ENCODE measurements at regions not wholly inside any gene's neighbourhood (a gene's known extent, or its start where the extent isn't known, plus 50 kb on each side); places are given as distances from the start of the nearest gene placed in this dataset.
"Not testable (repeated sequence)": the region's sequence is repeated elsewhere in the genome, so short reads cannot be mapped to it uniquely, and the experiment has no call there.

GRCh38 chr12:59396919-59397318 is 198.9 kb upstream of the SLC16A7 start:
- H3K36me3 Mint-ChIP-seq, result no peaks in the 10 kb centered on the region

GRCh38 chr12:59396519-59396918 is 199.3 kb upstream of the SLC16A7 start:
- no peak overlapping the region for H3K4me3 Mint-ChIP-seq
- peaks cover 7% of the 10 kb centered on the region for H3K27me3 Mint-ChIP-seq
- no peaks in the 10 kb centered on the region for H3K36me3 Mint-ChIP-seq
- peaks cover 7% of the 10 kb centered on the region for H3K9me3 Mint-ChIP-seq
- no peaks in the 10 kb centered on the region for H3K4me1 Mint-ChIP-seq (ENCODE audit: unreplicated experiment)
- no peak for DNase-seq (ENCODE audit: extremely low spot score, unreplicated experiment)
- no peak overlapping the region for H3K27ac Mint-ChIP-seq
- no peak for TF ChIP-seq CTCF (conservative IDR thresholded peaks at IDR 0.05)

More at GRCh38 chr12:59396919-59397318, 198.9 kb upstream of the SLC16A7 start:
- Mint-ChIP-seq H3K9me3 (peaks cover 7% of the 10 kb centered on the region), H3K27me3 (peaks cover 7% of the 10 kb centered on the region), H3K4me1 (ENCODE audit: unreplicated experiment) (no peaks in the 10 kb centered on the region), H3K4me3 (no peak overlapping the region), H3K27ac (no peak overlapping the region)
- DNase-seq (ENCODE audit: extremely low spot score, unreplicated experiment), result no peak
- no peak for TF ChIP-seq CTCF (conservative IDR thresholded peaks at IDR 0.05)

GRCh38 chr12:59395310-59395709 is 200.5 kb upstream of the SLC16A7 start:
- not testable (repeated sequence) for H3K36me3 Mint-ChIP-seq; H3K4me3 Mint-ChIP-seq; H3K4me1 Mint-ChIP-seq (ENCODE audit: unreplicated experiment); H3K27ac Mint-ChIP-seq; DNase-seq (ENCODE audit: extremely low spot score, unreplicated experiment)
- Mint-ChIP-seq H3K9me3 (peaks cover 11% of the 10 kb centered on the region), H3K27me3 (peaks cover 11% of the 10 kb centered on the region)

- no peaks in the 10 kb centered on the region for H3K36me3 Mint-ChIP-seq
- no peak overlapping the region for H3K27ac Mint-ChIP-seq
- peaks cover 11% of the 10 kb centered on the region for H3K27me3 Mint-ChIP-seq
- H3K4me1 Mint-ChIP-seq (ENCODE audit: unreplicated experiment), result no peaks in the 10 kb centered on the region
- H3K4me3 Mint-ChIP-seq, result no peak overlapping the region
- no peak for TF ChIP-seq CTCF (conservative IDR thresholded peaks at IDR 0.05)
- DNase-seq (ENCODE audit: extremely low spot score, unreplicated experiment), result no peak
- H3K9me3 Mint-ChIP-seq, result peaks cover 5% of the 10 kb centered on the region
These were observed 202.3 kb upstream of the SLC16A7 start for GRCh38 chr12:59393506-59393905.

- no peak for TF ChIP-seq CTCF (conservative IDR thresholded peaks at IDR 0.05)
- H3K4me3 Mint-ChIP-seq, result no peak overlapping the region
- H3K36me3 Mint-ChIP-seq, result no peaks in the 10 kb centered on the region
- H3K27me3 Mint-ChIP-seq, result peaks cover 11% of the 10 kb centered on the region
- H3K27ac Mint-ChIP-seq, result no peak overlapping the region
- H3K9me3 Mint-ChIP-seq, result peaks cover 5% of the 10 kb centered on the region
- H3K4me1 Mint-ChIP-seq (ENCODE audit: unreplicated experiment), result no peaks in the 10 kb centered on the region
- DNase-seq (ENCODE audit: extremely low spot score, unreplicated experiment), result no peak
These were observed 205.8 kb upstream of the SLC16A7 start for GRCh38 chr12:59389968-59390576.

- TF ChIP-seq CTCF (conservative IDR thresholded peaks at IDR 0.05), result no peak
- Mint-ChIP-seq H3K4me1 (ENCODE audit: unreplicated experiment) (no peaks in the 10 kb centered on the region), H3K27ac (no peak overlapping the region), H3K27me3 (peaks cover 11% of the 10 kb centered on the region), H3K4me3 (no peak overlapping the region), H3K9me3 (peaks cover 5% of the 10 kb centered on the region), H3K36me3 (no peaks in the 10 kb centered on the region)
- no peak for DNase-seq (ENCODE audit: extremely low spot score, unreplicated experiment)
These were observed 207.1 kb upstream of the SLC16A7 start for GRCh38 chr12:59388694-59389093.
